Choroid plexus epithelial cell (primary cell): ENCODE measurements at regions not wholly inside any gene's neighbourhood (a gene's known extent, or its start where the extent isn't known, plus 50 kb on each side); places are given as distances from the start of the nearest gene placed in this dataset.
"Not testable (repeated sequence)": the region's sequence is repeated elsewhere in the genome, so short reads cannot be mapped to it uniquely, and the experiment has no call there.

Experiments
- DNase-seq: peaks from one replicate; pipeline ENCODE4 v3.0.0-alpha.2; 2010; ENCODE audit warnings: low read depth
- H3K4me3 ChIP-seq: 2 replicates; pipeline ENCODE4 v1.5.1; 2011; ENCODE audit warnings: low read depth, mild to moderate bottlenecking, control low read depth, low read length, moderate library complexity
- CTCF ChIP-seq: conservative IDR thresholded peaks from 2 replicates; pipeline ENCODE4 v1.5.1; 2011; ENCODE audit warnings: low read depth, mild to moderate bottlenecking, control low read depth, inconsistent platforms, low read length, moderate library complexity

- no peak for TF ChIP-seq CTCF
- H3K4me3 ChIP-seq = no peak overlapping the region
- DNase-seq = no peak
Observed at GRCh38 chr4:31016322-31017061, 296.3 kb downstream of the PCDH7 start.

GRCh38 chr4:31020363-31020762, 300.2 kb downstream of the PCDH7 start:
- H3K4me3 ChIP-seq = no peak overlapping the region
- no peak for DNase-seq
- TF ChIP-seq CTCF = no peak

GRCh38 chr4:31021008-31021407, 300.8 kb downstream of the PCDH7 start:
- no peak for DNase-seq
- no peak overlapping the region for H3K4me3 ChIP-seq
- TF ChIP-seq CTCF = no peak

GRCh38 chr4:31022702-31023101, 302.5 kb downstream of the PCDH7 start:
- no peak for DNase-seq
- no peak for TF ChIP-seq CTCF
- no peak overlapping the region for H3K4me3 ChIP-seq

- no peak for TF ChIP-seq CTCF
- no peak for DNase-seq
- H3K4me3 ChIP-seq = no peak overlapping the region
Observed at GRCh38 chr4:31023109-31023508, 302.9 kb downstream of the PCDH7 start.

GRCh38 chr4:31023742-31024141, 303.6 kb downstream of the PCDH7 start:
- no peak for TF ChIP-seq CTCF
- no peak for DNase-seq
- no peak overlapping the region for H3K4me3 ChIP-seq

GRCh38 chr4:31024781-31025180, 304.6 kb downstream of the PCDH7 start:
- DNase-seq, H3K4me3 ChIP-seq: not testable (repeated sequence)
